ENCODE measurements at regions not wholly inside any gene's neighbourhood (a gene's known extent, or its start where the extent isn't known, plus 50 kb on each side); places are given as distances from the start of the nearest gene placed in this dataset.
A peak's percentile ranks its signal among the peaks of the same experiment; 100 is the strongest.

- TF ChIP-seq CTCF (IDR thresholded peaks at IDR 0.05; ENCODE audit: control insufficient read depth, insufficient read depth, low read depth, low read length, missing control alignments) = peak; percentile 2
- no peak for DNase-seq (ENCODE audit: low read depth)
- no peak overlapping the region for H3K4me3 ChIP-seq (ENCODE audit: control insufficient read depth, low read depth, low read length)
These were observed 542.1 kb downstream of the COL11A1 start for GRCh38 chr1:102566182-102566581.

DNA sequence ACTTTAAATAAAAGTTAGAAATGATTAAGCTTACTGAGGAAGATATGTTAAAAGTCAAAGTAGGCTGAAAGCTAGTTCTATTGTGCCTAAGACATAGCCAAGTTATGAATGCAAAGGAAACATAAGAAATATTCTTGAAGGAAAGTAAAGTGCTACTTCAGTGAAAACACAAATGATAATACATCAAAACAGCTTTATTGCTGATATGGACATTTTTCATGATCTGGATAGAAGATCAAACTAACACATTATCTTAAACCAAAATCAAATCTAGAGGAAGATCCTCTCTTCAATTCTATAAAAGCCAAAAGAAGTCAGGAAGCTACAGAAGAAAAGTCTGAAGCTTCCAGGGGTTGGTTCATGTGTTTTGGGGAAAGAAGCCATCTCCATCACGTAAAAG, 545.9 kb downstream of the COL11A1 start:
- no peak overlapping the region for H3K4me3 ChIP-seq (ENCODE audit: control insufficient read depth, low read depth, low read length)
- no peak for TF ChIP-seq CTCF (IDR thresholded peaks at IDR 0.05; ENCODE audit: control insufficient read depth, insufficient read depth, low read depth, low read length, missing control alignments)
- DNase-seq (ENCODE audit: low read depth) = no peak

GRCh38 chr1:102550729-102551384, 554.1 kb upstream of the OLFM3 start:
- H3K4me3 ChIP-seq (ENCODE audit: control insufficient read depth, low read depth, low read length) = no peak overlapping the region
- no peak for DNase-seq (ENCODE audit: low read depth)
- TF ChIP-seq CTCF (IDR thresholded peaks at IDR 0.05; ENCODE audit: control insufficient read depth, insufficient read depth, low read depth, low read length, missing control alignments) = peak; percentile 76

DNA sequence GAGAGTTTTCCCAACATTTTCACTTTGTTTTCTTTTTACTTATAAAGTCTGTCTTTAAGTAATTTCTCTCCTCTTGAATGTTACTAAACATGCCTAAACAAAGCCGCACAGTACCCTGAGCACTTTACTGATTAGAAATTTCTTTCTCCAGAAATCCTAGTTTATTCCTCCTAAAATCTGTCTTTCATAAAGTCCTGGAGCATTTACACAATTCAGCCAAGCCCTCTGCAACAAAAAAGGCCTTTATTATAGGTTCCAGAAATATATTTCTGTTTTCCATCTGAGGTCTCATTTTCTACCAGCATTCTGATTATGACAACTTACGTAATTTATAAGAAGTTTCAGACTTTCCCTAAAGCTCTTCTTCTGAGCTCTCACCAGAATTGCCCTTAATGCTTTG, 549.5 kb upstream of the OLFM3 start:
- TF ChIP-seq CTCF (IDR thresholded peaks at IDR 0.05; ENCODE audit: control insufficient read depth, insufficient read depth, low read depth, low read length, missing control alignments) = no peak
- H3K4me3 ChIP-seq (ENCODE audit: control insufficient read depth, low read depth, low read length) = no peak overlapping the region
- no peak for DNase-seq (ENCODE audit: low read depth)

GRCh38 chr1:102535829-102536505, 539.2 kb upstream of the OLFM3 start:
- no peak for DNase-seq (ENCODE audit: low read depth)
- TF ChIP-seq CTCF (IDR thresholded peaks at IDR 0.05; ENCODE audit: control insufficient read depth, insufficient read depth, low read depth, low read length, missing control alignments) = no peak
- H3K4me3 ChIP-seq (ENCODE audit: control insufficient read depth, low read depth, low read length) = no peak overlapping the region

GRCh38 chr1:102531036-102531435, 534.3 kb upstream of the OLFM3 start:
- no peak overlapping the region for H3K4me3 ChIP-seq (ENCODE audit: control insufficient read depth, low read depth, low read length)
- no peak for TF ChIP-seq CTCF (IDR thresholded peaks at IDR 0.05; ENCODE audit: control insufficient read depth, insufficient read depth, low read depth, low read length, missing control alignments)
- DNase-seq (ENCODE audit: low read depth) = no peak
